ENCODE measurements at regions not wholly inside any gene's neighbourhood (a gene's known extent, or its start where the extent isn't known, plus 50 kb on each side); places are given as distances from the start of the nearest gene placed in this dataset.
"Not testable (repeated sequence)": the region's sequence is repeated elsewhere in the genome, so short reads cannot be mapped to it uniquely, and the experiment has no call there.

DNA sequence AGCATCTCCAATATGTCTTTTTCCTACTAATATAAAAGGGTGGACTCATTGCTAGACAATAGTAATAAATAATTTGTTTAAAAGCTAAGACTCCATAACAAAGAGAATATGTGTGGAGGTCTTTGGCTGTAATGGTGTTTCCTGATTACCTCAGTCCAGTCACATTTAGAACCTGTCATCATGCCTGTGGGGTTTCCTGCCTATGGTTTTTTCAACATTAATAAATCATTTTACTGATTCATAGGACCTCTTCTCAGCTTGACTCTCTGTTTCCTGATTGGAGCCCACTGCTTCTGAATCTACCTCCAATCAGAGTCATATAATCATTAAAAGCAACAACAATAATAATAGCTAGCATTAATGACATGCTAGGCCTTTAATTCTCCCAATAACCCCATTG, 52.4 kb upstream of the GNAI1 start:
- DNase-seq: no peak

DNA sequence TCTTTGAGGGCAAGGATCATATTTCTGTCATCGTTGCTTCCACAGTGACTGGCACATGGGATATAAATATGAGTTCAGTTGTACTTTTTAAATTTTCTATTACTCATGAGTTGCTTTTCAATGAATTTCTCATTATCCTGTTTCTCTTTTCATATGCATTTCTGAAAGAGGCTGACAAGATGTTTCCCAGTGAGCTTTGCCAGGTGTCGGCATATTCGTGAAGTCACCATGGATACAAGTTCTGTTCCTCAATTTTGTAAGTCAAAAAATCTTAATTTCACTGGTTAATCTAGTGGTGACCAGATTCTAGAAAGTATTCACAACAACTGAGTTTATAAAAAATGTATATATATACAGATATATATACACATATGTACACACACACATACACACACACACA, 55.7 kb upstream of the GNAI1 start:
- DNase-seq: no peak

DNA sequence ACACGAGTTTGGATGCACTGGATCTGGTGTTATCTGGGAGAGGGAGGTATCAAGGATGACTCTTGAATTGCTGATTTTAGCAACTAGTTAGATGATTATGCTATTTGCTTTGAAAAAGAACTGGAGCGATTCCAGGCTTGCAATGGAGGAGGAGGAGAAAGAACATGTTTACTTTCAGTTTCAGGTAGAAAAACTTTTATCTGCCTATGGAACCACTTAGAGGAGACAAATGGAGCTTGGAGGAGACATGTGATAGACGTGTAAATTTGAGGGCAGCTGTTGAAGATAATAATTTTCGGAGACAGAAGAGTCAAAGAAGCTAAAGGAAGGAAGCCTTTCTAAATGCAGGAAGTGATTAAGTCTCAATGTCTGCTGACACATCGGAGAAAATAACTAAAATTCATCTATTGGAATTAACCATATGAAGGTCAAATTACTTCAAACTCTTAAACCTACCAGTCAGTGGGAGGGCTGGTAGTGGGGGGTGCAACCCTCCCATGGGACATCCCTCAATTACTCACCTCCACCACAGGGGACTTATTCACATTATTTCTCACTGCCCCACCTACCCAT, 56.4 kb upstream of the GNAI1 start:
- no peak for DNase-seq

DNA sequence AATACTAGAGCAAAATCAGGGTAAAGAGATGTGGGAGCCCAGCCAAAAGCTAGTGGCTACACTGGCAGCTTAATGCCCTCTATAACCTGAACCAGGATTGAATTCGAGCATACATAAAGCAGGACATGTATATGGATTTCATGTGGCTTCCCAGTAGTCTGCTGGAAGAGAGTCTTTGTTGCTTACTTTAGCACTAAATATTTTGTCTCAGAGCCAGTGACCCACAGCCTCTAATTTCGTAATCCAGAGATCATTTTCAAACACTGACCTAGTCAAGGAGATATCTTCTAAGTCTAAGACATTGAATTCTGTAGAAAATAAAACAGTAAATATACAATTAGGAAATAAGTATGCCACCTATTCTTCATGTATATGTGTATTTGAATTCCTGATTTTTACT, 64.2 kb upstream of the GNAI1 start:
- no peak for DNase-seq

DNA sequence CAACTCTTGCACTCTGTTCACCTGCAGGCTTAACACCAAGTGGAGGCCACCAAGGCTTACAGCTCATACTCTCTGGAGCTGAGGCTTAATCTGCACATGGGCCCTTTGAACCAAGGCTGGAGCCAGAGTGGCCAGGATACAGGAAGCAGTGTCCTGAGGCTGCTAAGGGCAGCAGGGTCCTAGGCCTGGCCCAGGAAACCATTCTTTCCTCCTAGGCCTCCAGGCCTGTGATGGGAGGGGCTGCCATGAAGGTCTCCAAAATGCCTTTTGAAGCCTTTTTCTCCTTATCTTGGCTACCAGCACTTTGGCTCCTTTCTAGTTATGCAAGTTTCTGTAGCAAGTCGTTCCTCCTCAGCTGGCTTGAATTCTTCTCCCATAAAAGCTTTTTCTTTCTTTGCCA, 68.0 kb upstream of the GNAI1 start:
- DNase-seq: no peak

DNA sequence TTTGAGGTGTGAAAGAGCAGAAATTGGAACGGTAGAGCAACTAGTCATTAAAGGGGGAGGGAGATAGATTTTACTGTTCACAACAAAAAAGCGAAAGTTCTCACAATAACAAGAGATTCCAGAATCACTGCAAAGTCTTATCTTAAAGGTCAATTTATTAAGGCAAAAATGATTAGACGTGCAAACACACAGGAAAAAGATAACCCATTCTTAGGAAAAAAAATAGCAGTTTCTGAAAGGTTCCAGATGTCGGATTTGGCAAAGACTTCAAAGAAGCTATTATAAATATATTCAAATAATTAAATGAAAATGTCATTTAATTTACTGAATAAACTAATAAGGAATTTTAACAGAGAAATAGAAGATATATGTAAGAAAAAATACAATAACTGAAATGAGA, 70.8 kb upstream of the GNAI1 start:
- no peak for DNase-seq

DNA sequence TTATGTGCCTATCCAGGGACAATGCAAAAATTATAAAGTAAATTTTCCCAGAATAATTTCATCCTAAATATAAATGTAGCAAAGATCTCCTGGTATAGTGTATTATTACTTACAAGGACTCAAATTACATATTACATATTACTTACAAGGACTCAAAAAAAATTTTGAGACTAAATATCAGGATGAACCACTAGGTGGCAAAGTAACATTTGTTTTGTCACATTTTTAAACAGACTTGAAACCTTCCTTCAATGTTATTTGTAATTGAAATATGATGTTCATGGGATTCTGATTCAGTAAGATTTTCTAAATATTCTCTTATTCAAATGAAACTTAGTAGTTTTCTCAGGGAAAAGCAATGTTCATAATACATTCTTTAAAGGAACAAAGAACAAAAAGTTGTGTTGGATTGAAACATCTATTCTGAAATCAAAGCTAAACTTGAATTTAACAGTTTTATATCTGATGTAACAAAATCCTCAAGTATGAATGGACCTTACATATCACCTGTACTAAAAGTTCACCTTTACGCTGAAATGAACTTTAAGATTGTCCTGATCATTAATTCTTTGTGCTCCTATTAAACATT, 74.3 kb upstream of the GNAI1 start:
- peak; percentile 33 for DNase-seq

DNA sequence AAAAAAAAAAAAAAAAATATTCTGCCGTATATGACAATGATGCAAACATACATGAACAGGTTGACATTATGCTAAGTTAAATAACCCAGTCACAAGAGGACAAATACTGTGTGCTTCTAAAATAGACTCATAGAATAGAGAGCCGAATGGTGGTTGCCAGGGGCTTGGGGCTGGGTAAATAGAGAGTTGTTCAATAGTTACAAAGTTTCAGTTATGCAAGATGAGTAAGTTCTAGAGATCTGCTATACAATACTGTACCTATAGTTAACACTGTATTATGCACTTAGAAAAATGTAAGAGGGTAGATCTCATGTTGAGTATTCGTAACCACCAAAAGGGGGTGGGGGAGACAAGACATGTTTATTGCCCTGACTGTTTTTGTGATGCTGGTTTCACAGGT, 77.1 kb upstream of the GNAI1 start:
- peak; percentile 10 for DNase-seq

DNA sequence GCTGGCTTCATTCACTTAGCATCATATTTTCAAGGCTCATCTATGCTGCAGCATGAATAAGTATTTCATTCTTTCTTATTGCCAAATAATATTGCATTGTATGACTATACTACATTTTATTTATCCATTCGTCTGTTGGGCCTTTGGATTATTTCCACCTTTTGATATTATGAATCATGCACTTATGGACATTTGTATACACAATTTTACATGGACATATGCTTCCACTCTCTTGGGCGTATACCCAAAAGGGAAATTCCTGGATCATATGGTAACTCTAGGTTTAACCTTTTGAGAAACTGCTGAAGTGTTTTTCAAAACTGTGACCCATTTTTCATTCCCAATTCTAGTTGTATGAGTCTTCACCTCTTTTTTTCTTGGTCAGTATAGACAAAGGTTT, 80.3 kb upstream of the GNAI1 start:
- no peak for DNase-seq

DNA sequence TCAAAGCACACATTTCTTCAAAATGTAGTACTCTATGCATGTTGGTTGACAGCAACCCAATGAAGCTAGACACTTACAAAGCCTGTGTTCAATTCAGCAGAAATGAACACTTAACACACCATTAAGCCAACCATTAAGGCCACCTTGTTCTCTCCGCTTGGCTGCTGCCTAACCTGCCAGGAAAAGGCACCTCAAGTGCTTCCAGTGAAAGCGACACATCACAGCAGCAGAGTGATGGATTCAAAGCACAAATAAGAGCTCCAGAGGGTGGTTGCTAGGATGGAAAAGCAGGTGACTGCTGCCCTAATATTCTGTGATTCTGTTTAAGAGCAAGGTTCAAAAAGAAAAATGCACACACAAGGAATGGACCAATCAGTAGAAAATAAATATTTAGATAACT, 81.5 kb upstream of the GNAI1 start:
- DNase-seq: no peak

DNA sequence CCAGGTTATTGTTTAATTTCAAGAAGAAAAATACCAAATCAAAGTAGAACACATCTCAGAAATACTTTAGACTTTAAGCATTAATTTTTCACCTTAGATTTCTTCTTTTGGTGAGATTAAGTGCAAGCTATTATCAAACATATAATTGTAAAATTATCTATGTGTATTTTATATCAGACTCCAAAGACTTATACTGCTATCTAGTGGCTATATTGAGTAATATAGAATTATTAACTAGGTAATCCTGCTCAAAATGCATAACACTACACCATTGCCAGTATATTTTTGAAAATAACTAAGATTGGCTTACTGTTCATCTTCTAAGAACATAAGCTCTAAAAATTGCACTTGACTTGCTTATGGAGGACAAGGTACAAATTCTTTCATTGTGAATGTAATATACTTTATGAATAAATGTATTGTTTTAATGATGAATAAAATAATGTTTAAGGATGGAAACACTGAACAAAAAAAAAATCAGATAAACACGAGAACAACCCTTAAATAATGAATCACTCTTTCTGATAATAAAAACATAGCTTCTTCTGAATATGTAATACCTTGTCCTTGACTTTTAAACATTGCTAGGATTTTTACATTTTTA, 86.7 kb upstream of the GNAI1 start:
- no peak for DNase-seq

DNA sequence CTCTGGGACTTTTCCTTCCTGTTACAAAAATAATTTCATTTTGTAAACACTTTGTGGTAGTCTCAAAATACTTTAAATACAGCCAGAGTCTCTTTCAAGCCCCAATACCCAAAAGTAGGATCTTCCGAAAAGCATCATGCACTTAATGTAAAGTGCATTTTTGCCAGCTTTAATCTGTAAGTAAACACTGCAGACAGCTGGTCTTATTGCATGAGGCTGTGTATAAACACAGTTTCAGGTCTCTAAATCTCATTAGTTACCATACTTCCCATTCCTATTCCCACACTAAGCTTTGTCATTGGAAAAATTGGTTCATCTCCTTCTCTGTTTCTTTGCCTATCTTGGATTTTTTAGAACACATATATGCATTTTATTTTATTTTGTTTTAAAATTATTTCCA, 87.6 kb upstream of the GNAI1 start:
- DNase-seq: no peak

DNA sequence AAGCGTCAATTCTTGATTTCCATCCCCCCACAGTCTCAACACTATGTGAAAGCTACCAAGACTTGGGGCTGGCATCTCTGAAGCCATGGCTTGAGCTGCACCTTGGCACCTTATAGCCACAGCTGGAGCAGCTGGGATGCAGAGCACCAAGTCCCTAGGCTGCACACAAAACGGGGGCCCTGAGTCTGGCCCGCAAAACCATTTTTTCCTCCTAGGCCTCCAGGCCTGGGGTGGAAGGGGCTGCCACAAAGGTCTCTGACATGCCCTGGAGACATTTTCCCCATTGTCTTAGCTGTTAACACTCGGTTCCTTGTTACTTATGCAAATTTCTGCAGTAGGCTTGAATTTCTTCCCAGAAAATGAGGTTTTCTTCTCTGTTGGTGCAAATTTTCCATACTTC, 89.8 kb upstream of the GNAI1 start:
- DNase-seq: no peak

DNA sequence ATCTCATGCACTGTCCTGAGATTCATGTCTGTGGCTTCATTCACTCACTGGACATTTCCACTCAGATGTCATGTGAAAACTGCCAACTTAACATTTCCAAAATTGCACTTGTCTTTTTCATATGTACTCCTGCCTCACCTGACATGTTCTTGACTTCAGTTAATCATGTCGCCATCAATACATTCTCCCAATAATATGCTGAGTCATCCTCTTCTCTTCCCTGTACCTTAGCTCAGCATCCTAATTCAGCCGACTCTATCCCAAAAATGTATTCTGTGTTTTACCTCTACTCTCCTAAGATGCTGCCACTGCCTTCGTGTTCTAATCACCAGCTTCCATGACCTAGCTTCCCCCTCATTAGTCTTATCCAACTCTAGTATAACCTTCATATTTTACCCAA, 93.9 kb upstream of the GNAI1 start:
- no peak for DNase-seq

DNA sequence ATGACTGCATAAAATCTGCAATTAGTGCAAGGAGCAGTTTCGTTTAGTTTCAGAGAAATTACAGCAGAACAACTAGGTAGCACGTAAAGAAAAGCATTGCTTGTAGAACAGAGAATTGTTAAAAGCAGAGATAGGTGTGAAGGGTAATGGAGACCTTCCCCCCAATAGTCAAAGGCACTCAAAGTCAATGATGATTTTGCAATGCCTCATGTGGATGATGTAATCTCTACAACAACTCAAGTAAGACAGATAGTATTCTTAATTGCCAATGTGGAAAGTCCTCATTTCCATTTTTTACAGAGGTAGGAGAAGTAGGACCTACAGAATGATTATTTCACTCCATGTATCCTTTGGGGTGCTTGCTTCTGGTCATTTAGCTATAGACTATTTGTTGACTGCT, 94.3 kb upstream of the GNAI1 start:
- DNase-seq: no peak

DNA sequence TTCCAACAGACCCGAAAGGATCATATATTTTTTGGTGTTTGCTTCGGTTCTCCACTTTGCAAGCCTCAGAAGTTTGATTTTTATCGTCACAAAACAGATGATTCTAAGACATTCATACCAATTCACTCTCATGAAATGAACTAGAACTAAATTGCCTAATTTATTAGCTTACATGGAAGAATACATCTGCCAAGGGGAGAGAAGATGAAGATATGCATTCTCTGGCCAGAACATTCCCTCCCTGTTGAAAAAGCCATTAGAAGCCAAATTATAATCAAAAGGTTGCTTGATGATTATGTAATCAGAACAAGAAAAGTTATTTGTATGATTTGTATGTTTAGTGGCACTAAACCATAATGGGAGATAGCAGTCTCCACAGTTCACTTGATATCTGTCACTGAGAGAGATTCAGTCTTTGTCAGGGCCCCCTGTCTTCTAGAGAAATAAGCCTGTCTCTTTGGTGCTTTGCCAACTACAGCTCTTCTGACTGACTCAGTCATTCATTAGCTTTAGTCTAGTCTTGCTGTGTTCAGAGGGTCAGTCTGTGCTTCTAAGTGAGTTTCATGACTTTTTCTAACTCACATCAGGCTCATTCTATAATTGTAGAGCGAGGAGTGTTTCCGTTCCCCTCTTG, 95.3 kb upstream of the GNAI1 start:
- DNase-seq: no peak

DNA sequence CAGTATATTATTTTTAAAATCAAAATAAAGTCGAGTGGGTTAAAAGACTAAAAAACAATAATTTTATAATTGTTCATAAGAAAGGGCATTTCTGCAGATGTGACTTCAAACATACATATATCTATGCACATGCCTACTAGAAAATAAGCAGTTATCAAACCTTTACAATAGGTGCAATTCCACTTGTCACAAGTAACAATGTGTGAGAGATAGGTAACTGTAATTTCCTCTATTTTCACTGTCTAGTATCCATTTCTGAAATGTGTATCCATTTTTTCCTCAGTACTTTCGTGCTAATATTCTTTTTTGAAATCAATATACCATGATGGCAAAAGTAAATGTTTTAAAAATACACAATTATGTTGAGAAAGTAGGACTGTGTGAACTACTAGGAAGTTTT, 96.9 kb upstream of the GNAI1 start:
- DNase-seq: no peak

DNA sequence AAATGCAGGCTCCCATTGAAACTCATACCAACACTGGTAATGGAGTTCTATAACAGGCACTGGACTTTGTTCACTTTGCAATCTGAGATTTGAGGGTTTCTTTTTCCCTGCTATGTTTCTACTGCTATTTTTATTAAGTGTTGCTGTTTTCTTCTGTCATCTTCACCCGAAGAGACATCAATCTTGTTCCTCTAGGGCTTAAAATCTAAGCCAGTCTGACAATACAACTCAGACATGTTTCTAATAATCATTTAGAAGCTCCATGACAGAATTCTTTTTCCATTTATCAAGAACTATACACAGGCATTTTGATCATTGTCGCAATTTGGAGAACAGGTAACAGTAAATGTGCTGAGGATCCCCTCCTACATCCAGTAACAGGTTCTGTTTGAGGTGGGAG, 98.5 kb upstream of the GNAI1 start:
- DNase-seq: no peak

DNA sequence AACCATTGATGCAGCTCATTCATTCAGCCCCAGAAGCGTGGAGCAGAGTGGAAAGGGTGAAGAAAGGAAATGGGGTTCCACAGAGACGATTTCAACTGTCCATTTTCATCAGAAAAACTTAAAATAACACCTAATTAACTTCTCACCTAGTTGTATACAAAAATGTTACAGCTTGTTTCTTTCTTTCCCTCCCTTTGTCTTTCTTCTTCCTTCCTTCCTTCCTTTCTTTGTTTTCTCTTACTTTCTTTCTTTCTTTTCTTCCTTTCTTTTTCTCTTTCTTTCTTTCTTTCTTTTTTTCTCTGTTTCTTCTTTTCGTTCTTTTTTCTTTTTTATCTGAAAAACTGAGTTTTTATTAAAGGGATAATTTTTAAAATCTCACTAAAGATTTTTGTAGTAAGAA, 105.9 kb upstream of the GNAI1 start:
- DNase-seq: no peak

DNA sequence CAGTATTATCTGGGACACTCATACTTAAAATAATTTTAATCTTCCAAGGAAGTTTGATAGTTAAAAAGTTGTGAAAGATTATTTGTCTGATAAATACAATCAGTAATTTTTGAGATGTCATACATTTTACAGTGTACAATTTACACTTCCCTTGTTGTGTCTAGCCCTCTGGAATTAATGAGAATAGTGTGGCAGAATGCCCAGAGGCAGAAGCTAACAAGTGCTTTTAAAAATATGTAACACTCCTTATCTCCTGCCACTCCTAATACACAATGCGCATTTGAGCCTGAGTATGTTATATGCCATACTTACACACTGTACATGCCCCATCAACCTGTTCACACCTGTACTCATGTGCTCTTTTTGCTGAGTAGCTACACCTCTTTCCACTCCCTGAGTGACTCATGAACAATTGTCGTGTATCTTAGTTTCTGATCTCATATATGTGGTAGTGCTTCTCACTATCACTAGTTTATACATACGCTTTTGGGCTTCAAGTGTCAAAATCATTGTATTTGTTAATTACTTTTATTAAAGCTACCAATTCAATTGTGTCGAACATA, 106.9 kb upstream of the GNAI1 start:
- DNase-seq: no peak

DNA sequence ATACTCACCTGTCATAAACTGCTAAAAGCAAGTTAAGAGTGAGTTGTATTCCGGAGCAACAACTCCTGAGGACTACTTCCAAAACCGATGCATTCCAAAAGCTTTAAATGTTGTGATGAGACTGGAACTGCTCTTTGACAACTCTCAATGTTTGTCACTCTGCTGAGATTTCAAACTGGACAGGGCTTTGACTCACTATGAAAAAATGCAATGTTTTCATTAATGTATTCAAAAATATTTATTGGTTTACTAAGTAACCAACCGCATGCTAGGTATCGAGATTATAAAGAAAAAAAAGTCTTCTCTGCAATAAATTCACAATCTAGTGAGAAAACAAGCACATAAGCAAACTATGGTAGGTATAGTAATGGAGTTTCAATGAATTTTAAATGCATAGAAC, 107.9 kb upstream of the GNAI1 start:
- no peak for DNase-seq

DNA sequence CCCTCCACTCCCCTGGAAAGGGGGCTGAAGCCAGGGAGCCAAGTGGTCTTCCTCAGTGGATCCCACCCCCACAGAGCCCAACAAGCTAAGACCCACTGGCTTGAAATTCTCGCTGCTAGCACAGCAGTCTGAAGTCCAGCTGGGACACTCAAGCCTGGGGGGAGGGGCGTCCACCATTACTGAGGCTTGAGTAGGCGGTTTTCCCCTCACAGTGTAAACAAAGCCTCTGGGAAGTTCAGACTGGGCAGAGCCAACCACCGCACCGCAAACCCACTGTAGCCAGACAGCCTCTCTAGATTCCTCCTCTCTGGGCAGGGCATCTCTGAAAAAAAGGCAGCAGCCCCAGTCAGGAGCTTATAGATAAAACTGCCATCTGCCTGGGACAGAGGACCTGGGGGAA, 114.4 kb upstream of the GNAI1 start:
- not testable (repeated sequence) for DNase-seq

DNA sequence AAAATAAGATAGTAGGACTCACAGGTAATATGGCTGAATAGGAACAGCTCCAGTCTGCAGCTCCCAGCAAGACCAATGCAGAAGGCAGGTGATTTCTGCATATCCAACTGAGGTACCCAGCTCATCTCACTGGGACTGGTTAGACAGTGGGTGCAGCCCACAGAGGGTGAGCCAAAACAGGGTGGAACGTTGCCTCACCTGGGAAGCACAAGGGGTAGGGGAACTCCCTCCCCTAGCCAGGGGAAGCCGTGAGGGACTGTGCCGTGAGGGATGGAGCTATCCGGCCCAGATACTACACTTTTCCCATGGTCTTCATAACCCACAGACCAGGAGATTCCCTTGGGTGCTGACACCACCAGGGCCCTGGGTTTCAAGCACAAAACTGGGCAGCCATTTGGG, 114.8 kb upstream of the GNAI1 start:
- DNase-seq: not testable (repeated sequence)

All from activated CD4-positive, alpha-beta T cell treated with anti-CD3 and anti-CD28 coated beads, Interleukin-2, Interleukin-6, amounts not matched to agents 100 ng/mL and 50 ng/mL, durations not matched to agents 16 hours and 8 hours (primary cell).